ENCODE measurements at regions not wholly inside any gene's neighbourhood (a gene's known extent, or its start where the extent isn't known, plus 50 kb on each side); places are given as distances from the start of the nearest gene placed in this dataset.

- TF ChIP-seq CTCF (IDR thresholded peaks at IDR 0.05; ENCODE audit: low read depth, low read length), result no peak
- no peak overlapping the region for H3K27ac ChIP-seq
- no peak for DNase-seq
- no peaks in the 10 kb centered on the region for H3K36me3 ChIP-seq
- no peaks in the 10 kb centered on the region for H3K27me3 ChIP-seq (ENCODE audit: insufficient read depth, low read depth, severe bottlenecking)
- H3K9me3 ChIP-seq (ENCODE audit: severe bottlenecking), result no peaks in the 10 kb centered on the region
- no peak overlapping the region for H3K4me3 ChIP-seq (ENCODE audit: low read depth, low read length)
Observed at GRCh38 chr4:12050357-12050756, 621.7 kb upstream of the HS3ST1 start.

DNA sequence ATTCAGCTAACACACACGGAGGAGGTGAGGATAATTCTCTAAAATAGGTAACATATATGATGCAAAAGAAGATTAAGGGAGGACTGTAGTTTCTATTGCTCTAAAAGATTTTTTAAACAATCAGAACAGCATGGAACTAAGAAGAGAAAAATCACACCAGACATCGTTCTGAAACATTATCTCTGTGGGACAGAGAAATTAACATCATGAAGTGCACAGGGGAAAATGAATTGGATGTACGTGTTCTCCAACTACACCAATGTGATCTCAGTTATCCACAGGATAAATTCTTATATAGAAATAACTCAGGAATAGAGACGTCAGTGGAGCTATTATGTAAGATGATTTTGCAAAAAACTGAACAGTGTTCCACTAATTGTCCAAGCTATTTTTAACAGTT, 614.1 kb upstream of the HS3ST1 start:
- H3K27ac ChIP-seq, result no peak overlapping the region
- no peaks in the 10 kb centered on the region for H3K36me3 ChIP-seq
- H3K9me3 ChIP-seq (ENCODE audit: severe bottlenecking), result peaks cover 15% of the 10 kb centered on the region
- no peaks in the 10 kb centered on the region for H3K27me3 ChIP-seq (ENCODE audit: insufficient read depth, low read depth, severe bottlenecking)
- DNase-seq, result no peak
- H3K4me3 ChIP-seq (ENCODE audit: low read depth, low read length), result no peak overlapping the region
- no peak for TF ChIP-seq CTCF (IDR thresholded peaks at IDR 0.05; ENCODE audit: low read depth, low read length)

DNA sequence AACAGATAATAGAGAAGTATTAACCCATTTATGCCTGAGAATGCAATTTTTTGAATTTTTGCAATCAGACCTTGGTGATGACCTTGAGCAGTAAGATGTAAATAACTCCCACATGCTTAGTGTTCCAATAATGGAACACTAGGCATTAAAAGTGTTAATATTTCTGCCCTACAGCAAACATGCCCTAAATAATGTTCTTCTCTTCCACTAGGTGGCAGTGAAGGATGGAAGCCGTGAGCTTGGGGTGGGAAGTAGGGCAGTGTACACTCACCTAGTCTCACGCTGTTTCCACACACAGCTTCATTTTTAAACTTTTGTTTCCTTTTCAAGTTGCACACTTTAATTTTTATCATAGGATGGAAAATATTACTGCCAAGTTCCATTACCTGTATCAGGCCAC, 613.1 kb upstream of the HS3ST1 start:
- H3K27ac ChIP-seq, result no peak overlapping the region
- H3K36me3 ChIP-seq, result no peaks in the 10 kb centered on the region
- H3K27me3 ChIP-seq (ENCODE audit: insufficient read depth, low read depth, severe bottlenecking), result no peaks in the 10 kb centered on the region
- peak; percentile 42 for DNase-seq
- H3K4me3 ChIP-seq (ENCODE audit: low read depth, low read length), result no peak overlapping the region
- TF ChIP-seq CTCF (IDR thresholded peaks at IDR 0.05; ENCODE audit: low read depth, low read length), result peak; percentile 62
- H3K9me3 ChIP-seq (ENCODE audit: severe bottlenecking), result peaks cover 15% of the 10 kb centered on the region

DNA sequence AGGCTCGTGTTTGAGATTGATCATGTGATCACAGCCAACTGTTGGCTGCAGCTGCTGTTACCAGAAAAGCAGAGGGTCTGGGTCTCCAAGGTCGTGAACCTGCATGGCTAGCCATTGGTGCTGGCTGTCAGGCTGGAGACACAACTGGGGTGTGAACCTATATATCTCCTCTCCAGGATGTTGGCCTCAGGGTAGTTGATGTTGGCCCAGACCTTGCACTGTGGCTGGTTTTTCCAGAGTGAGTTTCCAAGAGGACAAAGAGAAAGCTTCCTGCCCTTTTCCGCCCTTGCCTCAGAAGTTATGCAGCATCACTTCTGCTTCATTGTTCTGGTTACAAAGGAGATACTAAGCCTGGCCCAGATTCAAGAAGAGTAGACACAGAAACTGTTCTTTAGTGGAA, 607.8 kb upstream of the HS3ST1 start:
- H3K27ac ChIP-seq, result no peak overlapping the region

GRCh38 chr4:12028258-12028657, 599.6 kb upstream of the HS3ST1 start:
- DNase-seq, result no peak
- TF ChIP-seq CTCF (IDR thresholded peaks at IDR 0.05; ENCODE audit: low read depth, low read length), result no peak
- H3K27ac ChIP-seq, result no peak overlapping the region
- H3K4me3 ChIP-seq (ENCODE audit: low read depth, low read length), result no peak overlapping the region
- H3K36me3 ChIP-seq, result no peaks in the 10 kb centered on the region
- H3K9me3 ChIP-seq (ENCODE audit: severe bottlenecking), result no peaks in the 10 kb centered on the region
- H3K27me3 ChIP-seq (ENCODE audit: insufficient read depth, low read depth, severe bottlenecking), result no peaks in the 10 kb centered on the region

More for the DNA sequence above, 607.8 kb upstream of the HS3ST1 start:
- Histone ChIP-seq H3K9me3 (ENCODE audit: severe bottlenecking) (peaks cover 15% of the 10 kb centered on the region), H3K4me3 (ENCODE audit: low read depth, low read length) (no peak overlapping the region), H3K36me3 (no peaks in the 10 kb centered on the region), H3K27me3 (ENCODE audit: insufficient read depth, low read depth, severe bottlenecking) (no peaks in the 10 kb centered on the region)
- no peak for DNase-seq
- TF ChIP-seq CTCF (IDR thresholded peaks at IDR 0.05; ENCODE audit: low read depth, low read length), result no peak

- no peak for TF ChIP-seq CTCF (IDR thresholded peaks at IDR 0.05; ENCODE audit: low read depth, low read length)
- no peaks in the 10 kb centered on the region for H3K9me3 ChIP-seq (ENCODE audit: severe bottlenecking)
- no peaks in the 10 kb centered on the region for H3K36me3 ChIP-seq
- no peaks in the 10 kb centered on the region for H3K27me3 ChIP-seq (ENCODE audit: insufficient read depth, low read depth, severe bottlenecking)
- H3K4me3 ChIP-seq (ENCODE audit: low read depth, low read length), result no peak overlapping the region
- DNase-seq, result no peak
- no peak overlapping the region for H3K27ac ChIP-seq
Observed at GRCh38 chr4:12022409-12022808, 593.7 kb upstream of the HS3ST1 start.
